Pulmonary artery endothelial cell (primary cell): ENCODE measurements at regions not wholly inside any gene's neighbourhood (a gene's known extent, or its start where the extent isn't known, plus 50 kb on each side); places are given as distances from the start of the nearest gene placed in this dataset.
"Not testable (repeated sequence)": the region's sequence is repeated elsewhere in the genome, so short reads cannot be mapped to it uniquely, and the experiment has no call there.

Source experiments
- DNase-seq: peaks from one replicate; pipeline ENCODE4 v3.0.0-alpha.2; 2011; ENCODE audit warnings: low read depth, low spot score

- DNase-seq: no peak
These were observed 327.8 kb upstream of the TBX18 start for GRCh38 chr6:85092226-85092625.

DNA sequence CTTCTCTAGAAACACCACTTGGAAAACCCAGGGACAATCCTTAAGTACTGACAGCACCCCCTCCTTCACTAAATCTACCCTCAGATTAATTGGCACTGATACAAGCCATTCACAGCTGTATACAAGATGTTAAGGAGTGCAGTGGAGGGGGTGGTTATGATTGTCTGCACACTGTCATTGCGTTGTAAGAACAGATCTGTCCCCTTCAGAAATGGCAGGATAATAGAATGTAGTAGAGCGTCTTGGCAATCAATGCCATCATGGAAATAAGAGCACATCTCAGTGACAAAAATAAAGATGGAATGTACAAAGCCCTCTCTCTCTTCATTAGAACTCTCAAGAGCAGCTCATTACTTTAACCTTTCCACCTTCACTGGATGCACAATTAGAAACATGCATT, 324.9 kb upstream of the TBX18 start:
- no peak for DNase-seq

- no peak for DNase-seq
These were observed 321.5 kb upstream of the TBX18 start for GRCh38 chr6:85085875-85086274.

DNA sequence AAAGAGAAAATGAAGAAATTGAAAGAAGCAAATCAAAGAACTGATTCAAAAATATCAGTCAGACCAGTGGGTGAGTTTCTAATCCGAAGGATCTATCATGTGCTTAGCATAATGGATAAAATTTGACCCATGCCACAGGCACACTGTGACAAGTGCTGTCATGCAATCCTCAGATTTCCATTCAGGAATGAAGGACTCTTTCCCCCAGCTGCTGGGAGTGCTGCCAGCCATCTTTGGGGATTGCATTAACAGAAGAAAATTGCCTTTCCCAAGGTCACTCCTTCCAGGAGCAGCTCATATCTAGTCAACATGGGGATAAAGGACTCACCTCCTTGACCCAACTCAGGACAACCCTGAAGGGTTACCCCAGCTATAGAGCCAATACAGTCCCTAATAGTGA, 316.7 kb upstream of the TBX18 start:
- DNase-seq: no peak

GRCh38 chr6:85079761-85080160, 315.4 kb upstream of the TBX18 start:
- no peak for DNase-seq

DNA sequence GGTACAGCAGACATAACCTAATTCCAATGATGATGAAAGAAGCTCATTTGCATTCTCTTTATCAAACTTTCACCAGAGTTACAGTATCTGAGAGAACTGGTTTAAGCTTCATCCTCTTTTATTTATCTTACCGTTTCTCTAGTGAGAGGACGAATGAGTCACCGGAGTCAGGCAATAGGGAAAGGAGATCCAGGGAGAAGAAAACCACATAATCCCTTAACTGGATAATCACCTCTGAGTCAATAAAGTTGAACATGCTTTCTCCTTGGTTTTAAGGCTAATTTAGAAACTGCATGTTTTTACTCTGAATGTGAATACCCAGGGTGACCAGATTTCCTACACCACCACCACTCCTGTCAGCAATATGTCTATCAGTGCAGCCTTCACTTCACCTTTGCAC, 313.7 kb upstream of the TBX18 start:
- no peak for DNase-seq

- no peak for DNase-seq
These were observed 312.7 kb upstream of the TBX18 start for GRCh38 chr6:85077098-85077497.

DNA sequence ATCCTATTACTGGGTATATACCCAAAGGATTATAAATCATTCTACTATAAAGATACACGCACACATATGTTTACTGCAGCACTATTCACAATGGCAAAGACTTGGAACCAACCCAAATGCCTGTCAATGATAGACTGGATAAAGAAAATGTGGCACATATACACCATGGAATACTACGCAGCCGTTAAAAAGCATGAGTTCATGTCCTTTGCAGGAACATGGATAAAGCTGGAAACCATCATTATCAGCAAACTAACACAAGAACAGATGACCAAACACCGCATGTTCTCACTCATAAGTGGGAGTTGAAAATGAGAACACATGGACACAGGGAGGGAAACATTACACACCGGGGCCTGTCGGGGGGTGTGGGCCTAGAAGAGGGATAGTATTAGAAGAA, 307.4 kb upstream of the TBX18 start:
- not testable (repeated sequence) for DNase-seq

DNA sequence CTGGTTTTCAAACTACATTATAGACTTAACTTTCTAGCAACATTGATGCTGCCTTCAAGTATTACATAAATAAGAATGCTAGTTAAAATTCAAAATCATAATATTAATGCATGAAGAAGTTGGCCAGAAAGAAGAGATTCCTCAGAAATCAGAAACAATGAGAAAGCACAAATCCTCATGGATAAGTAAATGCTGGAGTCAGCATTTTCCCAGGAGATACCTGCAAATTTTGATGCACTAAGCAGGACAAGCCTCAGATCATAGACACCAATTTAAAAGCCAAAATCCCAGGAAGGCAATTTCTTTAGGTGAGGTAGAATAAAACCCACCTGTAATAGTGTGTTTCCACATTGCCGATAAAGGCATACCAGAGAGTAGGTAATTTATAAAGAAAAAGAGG, 305.2 kb upstream of the TBX18 start:
- no peak for DNase-seq

- no peak for DNase-seq
These were observed 303.8 kb upstream of the TBX18 start for GRCh38 chr6:85068221-85068620.

DNA sequence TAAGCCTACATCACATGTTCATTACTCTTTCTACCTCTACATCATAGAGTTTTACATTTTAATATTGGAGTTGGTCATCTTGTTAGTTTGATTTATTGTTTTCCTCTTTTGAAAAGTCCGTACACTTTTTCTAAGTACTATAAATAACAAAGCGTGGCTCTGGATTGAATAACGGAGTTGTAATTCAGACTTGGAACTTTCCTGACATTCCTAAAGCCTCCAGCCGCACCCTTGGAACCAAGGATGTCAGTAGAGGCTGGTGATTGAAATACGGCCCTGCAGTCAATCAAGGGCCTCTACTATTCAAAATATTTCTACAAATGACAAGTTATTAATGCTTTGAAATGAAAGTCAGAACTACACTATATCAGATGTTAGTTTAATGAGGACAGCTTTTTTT, 301.9 kb upstream of the TBX18 start:
- no peak for DNase-seq

GRCh38 chr6:85065831-85066230, 301.4 kb upstream of the TBX18 start:
- DNase-seq: no peak

GRCh38 chr6:85063611-85064010, 299.2 kb upstream of the TBX18 start:
- no peak for DNase-seq

- DNase-seq: no peak
These were observed 298.5 kb upstream of the TBX18 start for GRCh38 chr6:85062884-85063283.

DNA sequence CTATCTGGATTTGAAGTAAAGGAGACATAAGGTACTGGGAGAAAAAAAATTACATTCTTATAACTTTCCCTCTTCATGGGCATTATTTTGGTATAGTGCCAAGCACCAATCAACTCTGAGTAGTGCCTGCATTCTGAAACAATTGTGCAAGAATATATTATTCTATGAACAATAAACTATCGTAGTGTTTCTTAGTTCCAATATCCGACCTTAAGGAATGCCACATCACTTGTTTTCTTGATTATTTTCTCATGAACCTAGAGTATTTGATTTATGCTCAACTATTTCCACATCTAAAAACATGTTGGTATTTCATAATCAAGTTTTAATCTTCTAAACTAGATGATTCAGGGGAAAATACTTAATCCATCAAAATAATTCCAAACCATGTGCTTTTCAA, 294.4 kb upstream of the TBX18 start:
- no peak for DNase-seq

GRCh38 chr6:85050149-85050548, 285.8 kb upstream of the TBX18 start:
- DNase-seq: no peak

GRCh38 chr6:85049282-85049681, 284.9 kb upstream of the TBX18 start:
- peak; percentile 46 for DNase-seq

DNA sequence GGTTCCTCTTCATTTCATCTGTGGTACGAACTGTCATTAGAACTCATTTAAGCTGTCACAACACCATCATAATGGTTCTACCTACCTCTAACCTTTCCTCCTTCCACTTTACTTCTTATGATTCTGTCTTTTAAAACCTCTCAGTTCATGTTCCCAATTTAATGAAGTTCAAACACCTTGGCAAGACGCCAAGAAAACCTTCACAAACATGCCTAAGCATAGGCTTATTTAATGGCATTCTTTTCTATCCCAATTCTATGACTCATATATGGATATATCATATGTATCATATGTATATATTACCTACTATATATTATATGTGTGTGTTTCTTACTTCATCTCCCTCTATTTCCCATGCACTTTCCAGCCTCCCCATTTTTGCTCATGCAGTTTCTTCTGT, 283.4 kb upstream of the TBX18 start:
- no peak for DNase-seq

DNA sequence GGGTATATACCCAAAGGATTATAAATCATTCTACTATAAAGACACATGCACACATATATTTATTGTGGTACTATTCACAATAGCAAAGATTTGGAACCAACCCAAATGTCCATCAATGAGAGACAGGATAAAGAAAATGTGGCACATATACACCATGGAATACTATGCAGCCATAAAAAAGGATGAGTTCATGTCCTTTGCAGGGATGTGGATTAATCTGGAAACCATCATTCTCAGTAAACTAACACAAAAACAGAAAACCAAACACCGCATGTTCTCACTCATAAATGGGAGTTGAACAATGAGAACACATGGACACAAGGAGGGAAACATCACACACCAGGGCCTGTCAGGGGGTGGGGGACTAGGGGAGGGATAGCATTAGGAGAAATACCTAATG, 281.4 kb upstream of the TBX18 start:
- not testable (repeated sequence) for DNase-seq

GRCh38 chr6:85044361-85044760, 280.0 kb upstream of the TBX18 start:
- DNase-seq: no peak

GRCh38 chr6:85041376-85041775, 277.0 kb upstream of the TBX18 start:
- no peak for DNase-seq

DNA sequence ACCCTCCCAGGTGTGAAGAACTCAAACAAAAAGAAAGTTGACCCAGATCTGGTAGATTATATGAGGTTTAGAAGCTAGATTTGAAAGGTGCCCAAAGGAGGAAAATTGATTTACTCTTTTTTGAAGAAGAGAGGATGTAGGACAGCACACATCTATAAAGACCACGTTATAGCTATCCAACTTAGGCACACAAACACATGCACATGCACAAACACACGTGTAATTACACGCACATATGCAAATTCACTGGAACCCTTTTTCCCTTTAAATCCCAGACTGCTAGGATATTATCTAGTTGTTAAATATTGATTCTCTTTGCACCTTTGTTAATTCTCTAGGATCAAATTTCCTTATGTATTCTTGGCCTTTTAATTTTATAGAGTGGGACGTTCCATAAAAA, 272.8 kb upstream of the TBX18 start:
- DNase-seq: no peak

GRCh38 chr6:85035766-85036165, 271.4 kb upstream of the TBX18 start:
- no peak for DNase-seq

- DNase-seq: no peak
These were observed 269.1 kb upstream of the TBX18 start for GRCh38 chr6:85033547-85033946.

GRCh38 chr6:85026021-85026420, 261.6 kb upstream of the TBX18 start:
- DNase-seq: no peak
